HEK293T (cell line): ENCODE measurements at regions not wholly inside any gene's neighbourhood (a gene's known extent, or its start where the extent isn't known, plus 50 kb on each side); places are given as distances from the start of the nearest gene placed in this dataset.

ENCODE experiments used
- CTCF ChIA-PET: fragments of 350-600 bp; formaldehyde crosslinking; extraction: SDS; loops from one replicate; lab custom pipeline; 2021; ENCODE audit warnings: antibody characterized with exemption, inconsistent platforms; lab: Yijun Ruan, JAX
- POLR2A ChIA-PET: fragments of 350-600 bp; formaldehyde crosslinking; extraction: SDS; loops from one replicate; lab custom pipeline; 2020; ENCODE audit warnings: antibody characterized with exemption, inconsistent platforms; lab: Yijun Ruan, JAX
- DNase-seq: peaks from one replicate; pipeline ENCODE4 v3.0.0; 2012; ENCODE audit warnings: mixed read lengths; ENCODE audit errors: extremely low spot score
- ARNT ChIP-seq: fragments of 450-650 bp; IDR thresholded peaks from 2 replicates; pipeline ENCODE4 v1.6.1; 2017; ENCODE audit warnings: mild to moderate bottlenecking
- BHLHE40 ChIP-seq: fragments of 450-650 bp; IDR thresholded peaks from 2 replicates; pipeline ENCODE4 v1.6.1; 2016; ENCODE audit warnings: mild to moderate bottlenecking, moderate library complexity, borderline replicate concordance
- CTBP1 ChIP-seq: fragments of 450-650 bp; IDR thresholded peaks from 2 replicates; pipeline ENCODE4 v1.6.1; 2016; ENCODE audit warnings: borderline replicate concordance
- ELF4 ChIP-seq: fragments of 450-650 bp; IDR thresholded peaks from 2 replicates; pipeline ENCODE4 v1.6.1; 2017; ENCODE audit warnings: antibody characterized with exemption
- FOXA1 ChIP-seq: fragments of 450-650 bp; IDR thresholded peaks from 2 replicates; pipeline ENCODE4 v1.6.1; 2016; ENCODE audit warnings: mild to moderate bottlenecking
- FOXK2 ChIP-seq: fragments of 450-650 bp; IDR thresholded peaks from 2 replicates; pipeline ENCODE4 v1.6.1; 2016; ENCODE audit warnings: mild to moderate bottlenecking
- FOXM1 ChIP-seq: fragments of 450-650 bp; IDR thresholded peaks from 2 replicates; pipeline ENCODE4 v1.6.1; 2017; ENCODE audit warnings: mild to moderate bottlenecking, borderline replicate concordance
- HDGF ChIP-seq: fragments of 450-650 bp; IDR thresholded peaks from 2 replicates; pipeline ENCODE4 v1.6.1; 2017; ENCODE audit warnings: antibody characterized with exemption, borderline replicate concordance
- L3MBTL2 ChIP-seq: fragments of 450-650 bp; conservative IDR thresholded peaks from 2 replicates; pipeline ENCODE4 v1.6.1; 2016; ENCODE audit warnings: mild to moderate bottlenecking
- LEF1 ChIP-seq: fragments of 450-650 bp; IDR thresholded peaks from 2 replicates; pipeline ENCODE4 v1.6.1; 2017; ENCODE audit warnings: mild to moderate bottlenecking, borderline replicate concordance
- NFRKB ChIP-seq: fragments of 450-650 bp; IDR thresholded peaks from 2 replicates; pipeline ENCODE4 v1.6.1; 2016; ENCODE audit warnings: mild to moderate bottlenecking, moderate library complexity
- SP1 ChIP-seq: fragments of 450-650 bp; IDR thresholded peaks from 2 replicates; pipeline ENCODE4 v1.6.1; 2017
- SUZ12 ChIP-seq: fragments of 450-650 bp; IDR thresholded peaks from 2 replicates; pipeline ENCODE4 v1.6.1; 2016; ENCODE audit warnings: mild to moderate bottlenecking
- TARDBP ChIP-seq: fragments of 450-650 bp; IDR thresholded peaks from 2 replicates; pipeline ENCODE4 v1.6.1; 2016
- ZNF384 ChIP-seq: fragments of 450-650 bp; IDR thresholded peaks from 2 replicates; pipeline ENCODE4 v1.6.1; 2016
- TF ChIP-seq, protein P1 (sequence below): fragments of 450-650 bp; IDR thresholded peaks from 2 replicates; pipeline ENCODE4 v1.6.1; 2016

DNA sequence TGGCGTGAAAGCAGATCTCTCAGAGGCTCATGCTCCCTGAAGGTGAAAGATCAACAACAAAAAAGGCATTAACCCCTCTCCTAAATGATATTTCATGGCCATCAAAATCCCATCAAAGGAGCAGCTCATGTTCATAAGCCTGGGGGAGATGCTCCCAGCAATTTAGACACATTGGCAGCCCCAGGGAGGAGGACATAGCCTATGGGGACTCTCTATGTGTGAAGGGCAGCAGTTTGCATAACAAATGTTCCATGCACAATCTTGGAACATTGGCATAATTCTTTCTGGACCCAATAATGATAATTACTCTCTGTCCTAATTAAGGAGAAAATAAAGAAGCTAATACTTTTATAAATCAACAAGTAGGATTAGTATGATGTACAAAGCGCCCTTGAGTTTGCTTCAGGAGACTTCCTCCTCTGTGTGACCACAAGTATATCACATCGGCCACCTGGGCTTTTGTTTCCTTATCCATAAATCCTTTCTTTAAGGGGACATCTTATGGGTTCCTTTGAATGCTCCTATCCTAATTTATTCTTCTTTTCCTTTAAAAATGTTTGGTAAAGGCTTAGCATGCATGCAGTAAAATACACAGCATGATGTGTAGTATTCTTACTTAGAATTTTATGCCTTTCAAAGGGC lies 161.9 kb upstream of the PLEKHG7 start:
- no peak for TF ChIP-seq FOXM1
- TF ChIP-seq, protein P1, sequence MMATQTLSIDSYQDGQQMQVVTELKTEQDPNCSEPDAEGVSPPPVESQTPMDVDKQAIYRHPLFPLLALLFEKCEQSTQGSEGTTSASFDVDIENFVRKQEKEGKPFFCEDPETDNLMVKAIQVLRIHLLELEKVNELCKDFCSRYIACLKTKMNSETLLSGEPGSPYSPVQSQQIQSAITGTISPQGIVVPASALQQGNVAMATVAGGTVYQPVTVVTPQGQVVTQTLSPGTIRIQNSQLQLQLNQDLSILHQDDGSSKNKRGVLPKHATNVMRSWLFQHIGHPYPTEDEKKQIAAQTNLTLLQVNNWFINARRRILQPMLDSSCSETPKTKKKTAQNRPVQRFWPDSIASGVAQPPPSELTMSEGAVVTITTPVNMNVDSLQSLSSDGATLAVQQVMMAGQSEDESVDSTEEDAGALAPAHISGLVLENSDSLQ: no peak
- no peak for TF ChIP-seq LEF1
- no peak for TF ChIP-seq ZNF384
- no peak for TF ChIP-seq FOXK2
- no peak for TF ChIP-seq L3MBTL2
- no peak for TF ChIP-seq ARNT
- no peak for TF ChIP-seq TARDBP
- no peak for TF ChIP-seq FOXA1
- no peak for TF ChIP-seq CTBP1
- no peak for TF ChIP-seq HDGF
- no peak for TF ChIP-seq SP1
- no peak for TF ChIP-seq NFRKB
- no peak for TF ChIP-seq SUZ12
- CTCF ChIA-PET: no interaction called here
- no peak for DNase-seq
- POLR2A ChIA-PET: no interaction called here

DNA sequence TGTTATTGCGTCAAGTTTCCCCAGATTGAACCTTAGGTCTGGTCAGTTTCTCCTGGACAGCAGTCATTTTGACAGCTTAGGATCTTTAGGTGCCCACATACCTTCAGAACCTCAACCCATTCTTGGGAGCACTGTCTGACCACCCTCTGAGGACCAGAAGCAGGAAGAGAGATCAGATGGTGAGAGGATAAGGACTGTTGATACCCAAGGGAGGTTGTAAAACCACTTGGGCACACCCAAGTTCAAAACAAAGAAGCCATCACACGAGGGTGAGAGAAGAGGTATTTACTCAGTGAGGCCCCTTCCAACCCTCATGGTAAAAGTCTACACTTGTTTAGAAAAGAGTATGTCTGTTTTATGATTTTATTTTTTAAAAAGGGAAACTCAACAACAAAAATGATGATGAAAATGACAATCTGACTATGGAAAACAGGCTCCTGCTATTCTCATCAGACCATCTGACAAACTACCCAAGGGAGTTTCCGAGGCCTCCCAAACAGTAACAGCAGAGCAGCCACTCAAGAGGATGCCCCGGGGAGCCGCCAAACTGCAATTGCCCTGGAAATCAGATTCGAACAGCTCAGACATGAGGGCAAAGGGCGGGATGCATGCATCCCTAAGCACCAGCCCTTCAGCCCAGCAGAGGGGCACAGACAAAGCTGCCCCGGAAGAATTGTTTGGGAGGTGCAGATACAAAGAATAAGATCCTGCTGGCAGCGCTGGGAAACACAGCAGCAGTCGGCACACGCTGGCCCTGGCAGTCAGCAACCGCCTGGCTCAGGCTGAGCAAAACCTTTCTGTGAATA lies 162.6 kb upstream of the PLEKHG7 start:
- ChIA-PET CTCF (no interaction called here), POLR2A (no interaction called here)
- no peak for DNase-seq
- no peak for TF ChIP-seq L3MBTL2
- no peak for TF ChIP-seq CTBP1
- TF ChIP-seq, protein P1: no peak
- no peak for TF ChIP-seq TARDBP
- no peak for TF ChIP-seq BHLHE40
- no peak for TF ChIP-seq SUZ12
- TF ChIP-seq ELF4: no peak
- no peak for TF ChIP-seq FOXM1
- no peak for TF ChIP-seq NFRKB
- no peak for TF ChIP-seq ARNT
- no peak for TF ChIP-seq HDGF

DNA sequence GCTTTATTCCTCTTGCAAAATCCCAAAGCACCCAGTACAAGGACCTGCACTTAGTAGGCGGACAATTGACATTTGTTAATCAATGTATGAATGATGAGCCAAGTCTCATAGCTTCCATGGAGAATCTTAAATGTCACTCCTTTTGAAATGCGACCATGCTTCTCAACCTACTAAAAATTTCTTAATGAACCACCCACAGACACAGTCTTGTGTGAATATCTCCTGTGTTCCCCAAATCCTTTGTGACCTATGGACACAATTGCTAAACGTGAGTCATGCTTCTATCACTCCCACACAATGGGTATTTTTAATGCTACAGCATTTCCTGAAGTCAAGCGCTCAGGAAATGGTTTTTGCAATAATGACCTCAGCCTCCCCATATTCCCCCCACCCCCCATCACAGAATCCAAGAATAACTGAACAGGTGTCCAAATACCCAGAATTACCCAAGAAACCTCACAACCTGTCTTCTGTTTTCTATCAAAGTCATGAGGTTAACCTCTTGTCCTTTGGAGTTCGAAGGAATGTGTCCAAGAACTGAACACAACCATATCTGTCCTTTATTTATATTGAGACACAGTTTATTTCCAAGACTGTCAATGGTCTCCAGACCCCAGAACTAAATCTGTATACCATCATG lies 163.6 kb upstream of the PLEKHG7 start:
- TF ChIP-seq, protein P1: no peak
- TF ChIP-seq ZNF384 (no peak), ELF4 (no peak), SUZ12 (no peak), ARNT (no peak), L3MBTL2 (no peak), NFRKB (no peak), CTBP1 (no peak), FOXK2 (no peak), FOXM1 (no peak), HDGF (no peak), TARDBP (no peak), BHLHE40 (no peak), FOXA1 (no peak), LEF1 (no peak), SP1 (no peak)
- no peak for DNase-seq
- ChIA-PET POLR2A (no interaction called here), CTCF (no interaction called here)

- TF ChIP-seq NFRKB (no peak), ELF4 (no peak), LEF1 (no peak), BHLHE40 (no peak), FOXK2 (no peak), SP1 (no peak), HDGF (no peak), SUZ12 (no peak), L3MBTL2 (no peak), CTBP1 (no peak), ZNF384 (no peak)
- ChIA-PET POLR2A (no interaction called here), CTCF (no interaction called here)
- DNase-seq: no peak
Observed at GRCh38 chr12:92537290-92537960, 165.4 kb upstream of the PLEKHG7 start.

- TF ChIP-seq CTBP1 (no peak), SP1 (no peak), HDGF (no peak), BHLHE40 (no peak), FOXK2 (no peak), TARDBP (no peak), LEF1 (no peak), ZNF384 (no peak), FOXA1 (no peak), SUZ12 (no peak), NFRKB (no peak), ELF4 (no peak), ARNT (no peak), L3MBTL2 (no peak), FOXM1 (no peak)
- TF ChIP-seq, protein P1: no peak
- no peak for DNase-seq
- CTCF ChIA-PET: no interaction called here
- POLR2A ChIA-PET: no interaction called here
Observed at GRCh38 chr12:92535961-92536360, 166.8 kb upstream of the PLEKHG7 start.
